HepG2 (cell line): ENCODE measurements at regions not wholly inside any gene's neighbourhood (a gene's known extent, or its start where the extent isn't known, plus 50 kb on each side); places are given as distances from the start of the nearest gene placed in this dataset.

ENCODE experiments used
- TF ChIP-seq, protein P1 (sequence below): sonication (generic); formaldehyde crosslinking; IDR thresholded peaks from 2 replicates; pipeline ENCODE4 v1.4.0; 2020; ENCODE audit warnings: missing genetic modification reagents
- TF ChIP-seq, protein P2 (sequence below): IDR thresholded peaks from 2 replicates; pipeline ENCODE4 v1.6.1; 2016; ENCODE audit warnings: low read depth, missing genetic modification reagents, missing compliant biosample characterization
- TF ChIP-seq, protein P3 (sequence below): sonication (generic); formaldehyde crosslinking; IDR thresholded peaks from 2 replicates; pipeline ENCODE4 v1.4.0; 2020; ENCODE audit warnings: low read depth, mild to moderate bottlenecking, missing genetic modification reagents
- TF ChIP-seq, protein P4 (sequence below): sonication (generic); formaldehyde crosslinking; IDR thresholded peaks from 2 replicates; pipeline ENCODE4 v1.4.0; 2020; ENCODE audit warnings: missing genetic modification reagents, borderline replicate concordance

DNA sequence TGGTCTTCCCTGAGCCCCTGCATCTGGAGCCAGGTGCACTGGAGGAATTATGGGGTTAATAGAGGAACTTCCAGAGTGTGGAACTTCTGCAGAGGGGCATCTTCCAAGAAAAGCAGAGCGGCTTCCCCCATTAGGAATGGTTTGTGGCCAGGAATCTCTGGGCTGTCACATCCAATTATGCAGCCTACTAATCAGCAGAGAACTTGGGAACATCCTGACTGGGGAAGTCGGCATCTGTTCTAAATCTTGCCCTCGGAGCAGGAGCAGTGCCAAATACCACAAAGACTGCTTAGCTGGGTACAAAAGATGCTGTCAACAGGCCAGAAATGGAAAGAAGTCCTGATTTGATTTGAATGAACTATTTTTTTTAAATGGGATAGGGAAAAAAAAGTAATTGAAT is 435.1 kb downstream of the ZNF536 start:
- TF ChIP-seq, protein P1, sequence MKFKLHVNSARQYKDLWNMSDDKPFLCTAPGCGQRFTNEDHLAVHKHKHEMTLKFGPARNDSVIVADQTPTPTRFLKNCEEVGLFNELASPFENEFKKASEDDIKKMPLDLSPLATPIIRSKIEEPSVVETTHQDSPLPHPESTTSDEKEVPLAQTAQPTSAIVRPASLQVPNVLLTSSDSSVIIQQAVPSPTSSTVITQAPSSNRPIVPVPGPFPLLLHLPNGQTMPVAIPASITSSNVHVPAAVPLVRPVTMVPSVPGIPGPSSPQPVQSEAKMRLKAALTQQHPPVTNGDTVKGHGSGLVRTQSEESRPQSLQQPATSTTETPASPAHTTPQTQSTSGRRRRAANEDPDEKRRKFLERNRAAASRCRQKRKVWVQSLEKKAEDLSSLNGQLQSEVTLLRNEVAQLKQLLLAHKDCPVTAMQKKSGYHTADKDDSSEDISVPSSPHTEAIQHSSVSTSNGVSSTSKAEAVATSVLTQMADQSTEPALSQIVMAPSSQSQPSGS (CRISPR knock-in tag), result no peak
- TF ChIP-seq, protein P2, sequence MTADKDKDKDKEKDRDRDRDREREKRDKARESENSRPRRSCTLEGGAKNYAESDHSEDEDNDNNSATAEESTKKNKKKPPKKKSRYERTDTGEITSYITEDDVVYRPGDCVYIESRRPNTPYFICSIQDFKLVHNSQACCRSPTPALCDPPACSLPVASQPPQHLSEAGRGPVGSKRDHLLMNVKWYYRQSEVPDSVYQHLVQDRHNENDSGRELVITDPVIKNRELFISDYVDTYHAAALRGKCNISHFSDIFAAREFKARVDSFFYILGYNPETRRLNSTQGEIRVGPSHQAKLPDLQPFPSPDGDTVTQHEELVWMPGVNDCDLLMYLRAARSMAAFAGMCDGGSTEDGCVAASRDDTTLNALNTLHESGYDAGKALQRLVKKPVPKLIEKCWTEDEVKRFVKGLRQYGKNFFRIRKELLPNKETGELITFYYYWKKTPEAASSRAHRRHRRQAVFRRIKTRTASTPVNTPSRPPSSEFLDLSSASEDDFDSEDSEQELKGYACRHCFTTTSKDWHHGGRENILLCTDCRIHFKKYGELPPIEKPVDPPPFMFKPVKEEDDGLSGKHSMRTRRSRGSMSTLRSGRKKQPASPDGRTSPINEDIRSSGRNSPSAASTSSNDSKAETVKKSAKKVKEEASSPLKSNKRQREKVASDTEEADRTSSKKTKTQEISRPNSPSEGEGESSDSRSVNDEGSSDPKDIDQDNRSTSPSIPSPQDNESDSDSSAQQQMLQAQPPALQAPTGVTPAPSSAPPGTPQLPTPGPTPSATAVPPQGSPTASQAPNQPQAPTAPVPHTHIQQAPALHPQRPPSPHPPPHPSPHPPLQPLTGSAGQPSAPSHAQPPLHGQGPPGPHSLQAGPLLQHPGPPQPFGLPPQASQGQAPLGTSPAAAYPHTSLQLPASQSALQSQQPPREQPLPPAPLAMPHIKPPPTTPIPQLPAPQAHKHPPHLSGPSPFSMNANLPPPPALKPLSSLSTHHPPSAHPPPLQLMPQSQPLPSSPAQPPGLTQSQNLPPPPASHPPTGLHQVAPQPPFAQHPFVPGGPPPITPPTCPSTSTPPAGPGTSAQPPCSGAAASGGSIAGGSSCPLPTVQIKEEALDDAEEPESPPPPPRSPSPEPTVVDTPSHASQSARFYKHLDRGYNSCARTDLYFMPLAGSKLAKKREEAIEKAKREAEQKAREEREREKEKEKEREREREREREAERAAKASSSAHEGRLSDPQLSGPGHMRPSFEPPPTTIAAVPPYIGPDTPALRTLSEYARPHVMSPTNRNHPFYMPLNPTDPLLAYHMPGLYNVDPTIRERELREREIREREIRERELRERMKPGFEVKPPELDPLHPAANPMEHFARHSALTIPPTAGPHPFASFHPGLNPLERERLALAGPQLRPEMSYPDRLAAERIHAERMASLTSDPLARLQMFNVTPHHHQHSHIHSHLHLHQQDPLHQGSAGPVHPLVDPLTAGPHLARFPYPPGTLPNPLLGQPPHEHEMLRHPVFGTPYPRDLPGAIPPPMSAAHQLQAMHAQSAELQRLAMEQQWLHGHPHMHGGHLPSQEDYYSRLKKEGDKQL, result no peak
- TF ChIP-seq, protein P3, sequence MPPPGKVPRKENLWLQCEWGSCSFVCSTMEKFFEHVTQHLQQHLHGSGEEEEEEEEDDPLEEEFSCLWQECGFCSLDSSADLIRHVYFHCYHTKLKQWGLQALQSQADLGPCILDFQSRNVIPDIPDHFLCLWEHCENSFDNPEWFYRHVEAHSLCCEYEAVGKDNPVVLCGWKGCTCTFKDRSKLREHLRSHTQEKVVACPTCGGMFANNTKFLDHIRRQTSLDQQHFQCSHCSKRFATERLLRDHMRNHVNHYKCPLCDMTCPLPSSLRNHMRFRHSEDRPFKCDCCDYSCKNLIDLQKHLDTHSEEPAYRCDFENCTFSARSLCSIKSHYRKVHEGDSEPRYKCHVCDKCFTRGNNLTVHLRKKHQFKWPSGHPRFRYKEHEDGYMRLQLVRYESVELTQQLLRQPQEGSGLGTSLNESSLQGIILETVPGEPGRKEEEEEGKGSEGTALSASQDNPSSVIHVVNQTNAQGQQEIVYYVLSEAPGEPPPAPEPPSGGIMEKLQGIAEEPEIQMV, result no peak
- TF ChIP-seq, protein P4, sequence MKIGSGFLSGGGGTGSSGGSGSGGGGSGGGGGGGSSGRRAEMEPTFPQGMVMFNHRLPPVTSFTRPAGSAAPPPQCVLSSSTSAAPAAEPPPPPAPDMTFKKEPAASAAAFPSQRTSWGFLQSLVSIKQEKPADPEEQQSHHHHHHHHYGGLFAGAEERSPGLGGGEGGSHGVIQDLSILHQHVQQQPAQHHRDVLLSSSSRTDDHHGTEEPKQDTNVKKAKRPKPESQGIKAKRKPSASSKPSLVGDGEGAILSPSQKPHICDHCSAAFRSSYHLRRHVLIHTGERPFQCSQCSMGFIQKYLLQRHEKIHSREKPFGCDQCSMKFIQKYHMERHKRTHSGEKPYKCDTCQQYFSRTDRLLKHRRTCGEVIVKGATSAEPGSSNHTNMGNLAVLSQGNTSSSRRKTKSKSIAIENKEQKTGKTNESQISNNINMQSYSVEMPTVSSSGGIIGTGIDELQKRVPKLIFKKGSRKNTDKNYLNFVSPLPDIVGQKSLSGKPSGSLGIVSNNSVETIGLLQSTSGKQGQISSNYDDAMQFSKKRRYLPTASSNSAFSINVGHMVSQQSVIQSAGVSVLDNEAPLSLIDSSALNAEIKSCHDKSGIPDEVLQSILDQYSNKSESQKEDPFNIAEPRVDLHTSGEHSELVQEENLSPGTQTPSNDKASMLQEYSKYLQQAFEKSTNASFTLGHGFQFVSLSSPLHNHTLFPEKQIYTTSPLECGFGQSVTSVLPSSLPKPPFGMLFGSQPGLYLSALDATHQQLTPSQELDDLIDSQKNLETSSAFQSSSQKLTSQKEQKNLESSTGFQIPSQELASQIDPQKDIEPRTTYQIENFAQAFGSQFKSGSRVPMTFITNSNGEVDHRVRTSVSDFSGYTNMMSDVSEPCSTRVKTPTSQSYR (CRISPR knock-in tag), result no peak
